Urinary bladder (tissue), 3 donors: ENCODE measurements at regions not wholly inside any gene's neighbourhood (a gene's known extent, or its start where the extent isn't known, plus 50 kb on each side); places are given as distances from the start of the nearest gene placed in this dataset.

ENCODE experiments used
- DNase-seq: peaks from one replicate; pipeline ENCODE4 v3.0.0-alpha.2; 2015; ENCODE audit errors: extremely low spot score
- H3K27ac ChIP-seq: one replicate; pipeline ENCODE4 v1.5.1; 2013; ENCODE audit warnings: low read depth, mild to moderate bottlenecking, moderate library complexity
- H3K36me3 ChIP-seq: one replicate; pipeline ENCODE4 v1.6.1; 2013; ENCODE audit warnings: mild to moderate bottlenecking, moderate library complexity; ENCODE audit not compliant: insufficient read depth
- H3K4me1 ChIP-seq: one replicate; pipeline ENCODE4 v1.6.1; 2013; ENCODE audit warnings: mild to moderate bottlenecking, moderate library complexity; ENCODE audit not compliant: insufficient read depth
- H3K4me3 ChIP-seq: one replicate; pipeline ENCODE4 v1.5.1; 2013; ENCODE audit warnings: low read depth, low read length
- WGBS: extraction: QIAGEN DNeasy Blood & Tissue Kit; methylation state at CpG from one replicate; pipeline ENCODE4 v1.1.7; 2013; 5-methylcytosine and 5-hydroxymethylcytosine counted together
- donor health status: healthy with polysubstance abuse.
- donor health status: healthy.

- H3K4me3 ChIP-seq, result no peak overlapping the region
- no peaks in the 10 kb centered on the region for H3K4me1 ChIP-seq
- no peak for DNase-seq
- WGBS, result 40% methylated on average over 9 of the region's 9 CpGs
- no peaks in the 10 kb centered on the region for H3K36me3 ChIP-seq
- no peak overlapping the region for H3K27ac ChIP-seq
Observed at GRCh38 chr9:135252980-135253304, 165.5 kb downstream of the OLFM1 start.

GRCh38 chr9:135253305-135254004, 166.0 kb downstream of the OLFM1 start:
- Histone ChIP-seq H3K4me1 (no peaks in the 10 kb centered on the region), H3K27ac (no peak overlapping the region), H3K4me3 (no peak overlapping the region), H3K36me3 (no peaks in the 10 kb centered on the region)
- 35% methylated on average over 31 of the region's 31 CpGs for WGBS
- no peak for DNase-seq

DNA sequence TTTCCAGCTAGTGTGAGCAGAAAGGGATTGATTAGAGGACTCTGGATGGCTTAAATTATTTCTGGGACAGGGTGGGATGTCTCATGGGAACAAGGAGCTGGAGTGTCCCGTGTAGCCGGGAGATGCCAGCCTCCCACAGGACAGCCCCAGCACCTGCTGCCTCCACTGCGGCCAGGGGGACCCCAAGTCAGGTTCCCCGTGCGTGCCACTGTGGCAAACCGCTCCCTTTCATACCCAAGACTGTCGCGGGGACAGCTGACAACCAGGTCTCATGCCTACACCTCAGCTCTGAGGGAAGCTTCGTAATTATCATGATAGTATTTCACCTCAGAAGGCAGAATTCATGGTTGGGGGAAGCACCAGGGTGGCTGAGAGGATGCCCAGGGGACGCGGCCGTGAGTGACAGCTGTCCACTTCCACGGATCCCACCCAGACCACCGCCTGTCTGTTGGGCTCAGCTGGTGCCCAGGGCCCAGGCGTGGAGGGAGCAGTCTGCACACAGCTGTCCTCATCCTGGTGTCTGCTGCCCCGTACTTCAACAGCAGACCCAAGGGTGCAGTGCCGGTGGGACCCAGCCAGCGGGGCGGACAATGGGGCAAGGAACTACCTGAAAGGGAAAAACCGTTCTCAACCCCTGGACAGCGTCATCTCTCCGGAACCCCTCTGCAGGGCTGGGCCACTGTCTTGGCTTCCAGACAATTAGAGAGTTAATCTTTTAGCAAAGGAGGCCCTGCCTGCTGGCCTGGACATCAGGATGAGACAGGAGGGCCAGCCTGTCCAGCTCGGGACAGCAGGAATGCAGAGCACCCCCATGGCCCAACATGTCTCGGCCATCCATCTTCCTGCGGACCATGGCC, 166.9 kb downstream of the OLFM1 start:
- Histone ChIP-seq H3K27ac (no peak overlapping the region), H3K4me1 (no peaks in the 10 kb centered on the region), H3K4me3 (no peak overlapping the region), H3K36me3 (no peaks in the 10 kb centered on the region)
- DNase-seq, result no peak
- 89% methylated on average over 25 of the region's 25 CpGs for WGBS

DNA sequence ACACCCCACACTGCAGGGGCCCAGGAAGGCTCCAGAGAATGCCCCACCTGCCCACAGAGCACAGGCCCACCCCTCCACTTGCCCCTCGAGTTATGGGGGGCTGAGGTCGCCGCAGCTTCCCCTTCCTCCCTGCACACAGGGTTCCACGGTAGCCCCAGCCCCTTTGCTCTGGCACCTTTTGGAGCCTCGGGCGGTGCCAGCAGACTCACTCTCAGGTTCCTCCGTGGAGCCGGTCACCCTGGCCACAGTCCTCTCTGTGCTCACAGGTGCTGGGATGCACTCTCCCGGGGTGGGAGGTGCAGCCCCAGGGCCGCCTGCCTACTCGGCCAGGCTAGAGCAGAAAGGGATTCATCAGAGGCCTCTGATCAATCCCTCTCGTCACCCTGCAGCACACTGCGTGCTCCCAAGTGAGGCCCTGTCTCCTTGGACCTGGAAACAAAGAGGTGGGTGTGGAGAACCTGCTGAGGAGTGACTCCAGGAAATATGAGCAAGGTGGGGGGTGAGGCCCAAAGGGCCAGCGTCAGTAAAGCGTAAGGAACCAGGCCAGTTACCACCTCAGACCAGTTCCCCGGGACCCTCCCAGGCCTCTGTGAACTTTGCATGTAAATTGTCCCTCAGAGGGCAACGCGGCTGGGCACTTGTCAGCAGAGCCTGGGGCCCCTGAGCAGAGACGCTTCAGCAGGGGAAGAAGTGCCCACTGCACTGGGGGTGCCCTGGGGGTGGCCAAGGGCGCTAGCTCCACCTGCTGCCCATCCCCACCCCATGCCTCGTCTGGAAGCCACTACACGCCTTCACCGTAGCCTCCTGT, 167.8 kb downstream of the OLFM1 start:
- Histone ChIP-seq H3K4me3 (no peak overlapping the region), H3K4me1 (no peaks in the 10 kb centered on the region), H3K36me3 (no peaks in the 10 kb centered on the region), H3K27ac (no peak overlapping the region)
- WGBS, result 73% methylated on average over 23 of the region's 23 CpGs
- no peak for DNase-seq

DNA sequence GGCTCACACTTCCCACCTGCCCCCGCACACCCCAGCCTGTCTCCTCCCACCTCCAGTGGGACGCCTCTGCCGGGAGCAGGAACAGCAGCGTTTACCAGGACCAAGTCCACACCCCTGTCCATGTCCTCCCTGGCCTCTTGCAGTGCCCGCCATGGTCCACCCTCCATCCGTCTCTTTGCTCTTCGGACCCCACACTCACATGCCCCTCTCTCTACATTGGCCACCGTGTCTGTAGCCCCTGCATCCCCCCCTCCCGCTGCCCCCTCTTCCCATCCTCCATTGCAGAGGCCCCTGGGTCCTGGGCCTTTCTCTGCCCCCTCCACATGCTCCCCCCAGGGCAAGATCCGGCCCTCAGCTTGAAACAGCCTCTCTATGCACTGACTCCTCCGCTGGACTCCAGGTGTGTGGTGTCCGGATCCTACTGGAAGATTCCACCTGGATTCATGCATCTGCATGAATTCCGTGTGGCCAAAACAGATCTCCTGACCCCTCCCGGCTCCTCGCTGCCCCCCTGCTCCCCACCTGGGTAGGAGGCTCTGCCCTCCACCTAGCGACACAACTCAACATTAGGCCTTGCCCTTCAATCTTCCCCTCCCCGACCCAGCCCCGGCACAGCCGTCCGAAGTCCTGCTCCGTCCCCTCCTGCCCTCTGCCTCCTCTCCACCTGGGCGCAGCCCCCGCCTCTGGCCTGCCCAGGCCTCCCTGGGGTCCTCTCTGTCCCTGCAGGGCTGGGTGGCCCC, 168.5 kb downstream of the OLFM1 start:
- H3K4me3 ChIP-seq, result no peak overlapping the region
- WGBS, result 75% methylated on average over 23 of the region's 23 CpGs
- no peak for DNase-seq
- no peak overlapping the region for H3K27ac ChIP-seq
- H3K4me1 ChIP-seq, result no peaks in the 10 kb centered on the region
- H3K36me3 ChIP-seq, result no peaks in the 10 kb centered on the region

GRCh38 chr9:135256581-135257354, 169.3 kb downstream of the OLFM1 start:
- no peaks in the 10 kb centered on the region for H3K4me1 ChIP-seq
- H3K27ac ChIP-seq, result no peak overlapping the region
- no peak for DNase-seq
- WGBS, result 85% methylated on average over 26 of the region's 26 CpGs
- no peaks in the 10 kb centered on the region for H3K36me3 ChIP-seq
- no peak overlapping the region for H3K4me3 ChIP-seq

DNA sequence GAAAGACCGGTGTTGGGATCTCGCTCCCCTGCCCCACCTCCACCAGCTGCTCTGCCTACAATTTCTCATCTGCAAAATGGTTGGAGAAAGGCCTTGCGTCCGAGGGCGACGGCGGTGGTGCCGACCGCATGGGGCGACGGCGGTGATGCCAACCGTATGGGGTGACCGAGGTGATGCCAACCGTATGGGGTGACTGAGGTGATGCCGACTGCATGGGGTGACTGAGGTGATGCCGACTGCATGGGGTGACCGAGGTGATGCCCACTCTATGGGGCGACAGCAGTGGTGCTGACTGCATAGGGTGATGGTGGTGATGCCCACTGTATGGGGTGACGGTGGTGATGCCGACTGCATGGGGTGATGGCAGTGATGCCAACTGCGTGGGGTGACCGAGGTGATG, 171.0 kb downstream of the OLFM1 start:
- no peaks in the 10 kb centered on the region for H3K36me3 ChIP-seq
- H3K4me3 ChIP-seq, result no peak overlapping the region
- 94% methylated on average over 23 of the region's 23 CpGs for WGBS
- H3K4me1 ChIP-seq, result no peaks in the 10 kb centered on the region
- no peak for DNase-seq
- H3K27ac ChIP-seq, result no peak overlapping the region

DNA sequence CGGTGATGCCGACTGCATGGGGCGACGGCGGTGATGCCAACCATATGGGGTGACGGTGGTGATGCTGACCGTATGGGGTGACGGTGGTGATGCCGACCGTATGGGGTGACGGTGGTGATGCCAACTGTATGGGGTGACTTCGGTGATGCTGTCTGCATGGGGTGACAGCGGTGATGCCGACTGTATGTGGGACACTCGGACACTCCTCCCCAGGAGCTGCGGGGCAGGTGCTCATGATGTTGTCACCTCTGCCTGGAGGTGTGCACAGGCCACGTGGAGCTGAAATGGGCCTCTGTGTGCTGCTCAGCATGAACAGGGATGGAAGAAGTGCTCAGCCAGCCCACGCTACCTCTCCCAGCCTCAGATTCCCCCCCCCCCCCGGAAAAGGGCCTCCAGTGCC, 171.8 kb downstream of the OLFM1 start:
- WGBS, result 89% methylated on average over 19 of the region's 19 CpGs
- DNase-seq, result no peak
- H3K36me3 ChIP-seq, result no peaks in the 10 kb centered on the region
- no peaks in the 10 kb centered on the region for H3K4me1 ChIP-seq
- no peak overlapping the region for H3K27ac ChIP-seq
- H3K4me3 ChIP-seq, result no peak overlapping the region

DNA sequence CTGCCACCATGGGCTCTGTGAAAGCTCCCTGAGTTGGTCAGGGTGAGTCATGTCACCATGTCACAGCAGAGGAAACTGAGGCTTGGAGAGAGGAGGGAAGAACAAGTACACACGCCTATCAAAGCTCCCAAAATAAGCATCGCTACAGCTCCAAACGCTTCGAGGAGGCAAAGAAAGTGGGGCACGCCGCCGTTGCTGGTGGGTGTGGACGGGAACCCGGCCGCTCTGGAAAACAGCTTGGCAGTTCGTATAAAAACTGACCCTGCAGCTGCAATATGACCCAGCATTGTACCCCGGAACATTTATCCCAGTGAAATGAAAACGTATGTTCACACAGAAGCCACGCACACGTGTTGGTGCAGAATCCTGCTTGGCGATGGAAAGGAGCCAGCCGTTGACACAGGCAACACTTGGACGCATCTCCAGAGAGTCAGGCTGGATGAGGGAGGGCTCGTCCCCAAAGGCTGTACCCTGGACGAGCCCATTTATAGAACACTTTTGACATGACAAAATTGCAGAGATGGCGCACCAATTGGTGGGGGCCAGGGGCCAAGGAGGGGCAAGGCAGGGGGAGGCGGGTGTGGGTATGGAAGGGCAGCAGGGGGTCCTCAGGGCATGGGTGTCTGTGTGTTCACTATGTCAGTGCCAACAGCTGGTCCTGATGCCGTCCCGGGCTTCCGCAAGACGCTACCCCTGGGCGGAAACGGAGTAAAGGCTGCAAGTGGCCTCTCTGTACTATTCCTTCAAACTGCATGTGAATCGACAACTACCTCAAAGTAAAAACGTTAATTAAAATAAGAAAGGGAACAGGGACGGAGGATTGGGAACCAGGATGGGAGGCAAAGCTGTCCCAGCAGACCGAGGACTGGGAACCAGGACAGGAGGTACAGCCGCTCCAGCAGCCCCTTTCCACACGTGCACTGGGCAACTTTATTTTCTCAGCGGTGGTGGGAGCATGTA, 173.0 kb downstream of the OLFM1 start:
- Histone ChIP-seq H3K4me1 (no peaks in the 10 kb centered on the region), H3K27ac (no peak overlapping the region), H3K4me3 (no peak overlapping the region), H3K36me3 (no peaks in the 10 kb centered on the region)
- 57% methylated on average over 35 of the region's 35 CpGs for WGBS
- no peak for DNase-seq

- H3K27ac ChIP-seq, result no peak overlapping the region
- H3K4me1 ChIP-seq, result no peaks in the 10 kb centered on the region
- no peak for DNase-seq
- no peak overlapping the region for H3K4me3 ChIP-seq
- 62% methylated on average over 7 of the region's 7 CpGs for WGBS
- no peaks in the 10 kb centered on the region for H3K36me3 ChIP-seq
Observed at GRCh38 chr9:135262248-135262647, 174.8 kb downstream of the OLFM1 start.

DNA sequence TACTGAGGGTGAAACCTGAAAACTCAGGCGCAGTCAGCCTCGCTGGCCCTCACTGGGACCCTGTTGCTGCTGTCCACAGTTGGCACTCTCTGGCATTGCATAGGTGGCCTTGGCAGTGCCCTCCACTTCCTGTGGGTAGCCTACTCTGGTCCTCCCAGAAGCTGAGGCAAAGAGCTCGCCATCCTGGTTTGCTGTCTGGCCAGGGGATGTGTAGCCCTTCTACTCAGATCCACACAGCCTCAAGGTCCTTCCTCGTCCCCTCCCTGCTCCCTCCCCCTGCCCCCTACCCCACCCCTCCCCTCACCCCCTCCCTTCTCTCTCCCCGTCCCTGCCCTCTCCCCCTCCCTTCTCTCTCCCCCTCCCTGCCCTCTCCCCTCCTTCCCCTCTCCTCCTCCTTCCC, 176.0 kb downstream of the OLFM1 start:
- Histone ChIP-seq H3K36me3 (no peaks in the 10 kb centered on the region), H3K27ac (no peak overlapping the region), H3K4me1 (no peaks in the 10 kb centered on the region), H3K4me3 (no peak overlapping the region)
- 52% methylated on average over 5 of the region's 5 CpGs for WGBS
- DNase-seq, result no peak

DNA sequence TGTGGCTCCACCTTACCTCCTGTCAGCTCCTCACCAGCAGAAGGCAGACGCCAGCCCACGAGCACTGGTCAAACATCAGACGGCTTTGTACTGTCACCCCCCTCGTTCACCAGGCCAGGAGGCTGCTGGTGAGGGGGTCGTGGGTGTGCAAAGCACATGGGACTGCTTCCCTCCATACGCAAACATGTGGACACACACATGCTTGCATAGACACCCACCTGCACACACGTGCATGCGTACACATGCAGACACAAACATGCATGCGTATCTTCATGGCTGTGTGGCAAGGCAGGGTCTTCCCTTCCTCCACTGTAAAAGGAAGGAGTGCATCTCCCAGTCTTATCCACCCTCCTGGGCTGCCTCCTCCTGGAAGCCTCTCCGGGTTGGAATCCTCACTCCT, 178.5 kb downstream of the OLFM1 start:
- no peak for DNase-seq
- no peak overlapping the region for H3K4me3 ChIP-seq
- H3K27ac ChIP-seq, result no peak overlapping the region
- H3K4me1 ChIP-seq, result no peaks in the 10 kb centered on the region
- WGBS, result 68% methylated on average over 10 of the region's 10 CpGs
- no peaks in the 10 kb centered on the region for H3K36me3 ChIP-seq
